ENCODE measurements at regions not wholly inside any gene's neighbourhood (a gene's known extent, or its start where the extent isn't known, plus 50 kb on each side); places are given as distances from the start of the nearest gene placed in this dataset.

DNA sequence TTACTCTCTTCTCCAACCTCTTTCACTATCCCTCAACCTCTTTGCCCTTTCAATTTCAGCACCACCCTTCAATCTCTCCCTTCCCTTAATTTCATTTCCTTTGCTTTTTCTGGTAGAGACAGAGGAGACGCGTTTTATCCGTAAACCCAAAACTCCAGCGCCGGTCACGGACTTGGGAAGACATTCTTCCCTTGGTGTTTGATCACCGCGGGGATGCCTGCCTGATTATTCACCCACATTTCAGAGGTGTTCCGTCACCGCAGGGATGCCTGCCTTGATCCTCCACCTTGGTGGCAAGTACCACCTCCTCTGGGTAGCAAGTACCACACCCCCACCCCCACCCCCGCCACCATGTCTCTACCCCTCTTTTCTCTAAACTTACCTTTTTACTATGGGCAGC is 669.4 kb upstream of the PKDCC start:
- 90 to 93% (median 92%) methylated on average over 11 of the region's 11 CpGs for WGBS, 3 donors

DNA sequence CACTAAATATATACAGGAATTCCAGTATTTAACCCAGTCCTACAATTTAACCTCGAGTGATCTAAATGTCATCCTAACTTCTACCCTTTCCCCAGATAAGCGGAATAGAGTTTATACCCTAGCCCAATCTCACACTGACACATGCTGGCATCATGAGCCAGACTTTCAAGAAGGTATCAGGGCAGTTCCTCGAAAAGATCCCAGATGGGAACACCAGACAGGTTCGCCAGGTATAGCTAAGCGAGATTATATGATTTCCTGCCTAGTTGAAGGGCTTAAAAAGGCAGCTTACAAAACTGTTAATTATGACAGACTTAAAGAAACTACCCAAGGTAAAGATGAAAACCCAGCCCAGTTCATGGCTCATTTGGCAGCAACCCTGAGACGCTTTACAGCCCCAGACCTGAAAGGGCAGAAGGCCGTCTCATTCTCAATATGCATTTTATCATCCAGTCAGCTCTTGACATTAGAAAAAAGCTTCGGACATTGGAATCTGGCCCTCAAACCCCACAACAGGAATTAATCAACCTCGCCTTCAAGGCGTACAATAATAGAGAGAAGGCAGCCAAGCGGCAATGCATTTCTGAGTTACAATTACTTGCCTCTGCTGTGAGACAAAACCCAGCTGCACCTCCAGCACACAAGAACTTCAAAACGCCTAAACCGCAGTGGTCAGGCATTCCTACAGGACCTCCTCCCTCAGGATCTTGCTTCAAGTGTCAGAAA is 668.2 kb upstream of the PKDCC start:
- WGBS, 3 donors: 57 to 72% (median 69%) methylated on average over 13 of the region's 13 CpGs
- H3K27ac ChIP-seq (ENCODE audit: low read depth, low read length): no peak overlapping the region

More for the DNA sequence above, 669.4 kb upstream of the PKDCC start:
- H3K27ac ChIP-seq (ENCODE audit: low read depth, low read length): no peak overlapping the region

DNA sequence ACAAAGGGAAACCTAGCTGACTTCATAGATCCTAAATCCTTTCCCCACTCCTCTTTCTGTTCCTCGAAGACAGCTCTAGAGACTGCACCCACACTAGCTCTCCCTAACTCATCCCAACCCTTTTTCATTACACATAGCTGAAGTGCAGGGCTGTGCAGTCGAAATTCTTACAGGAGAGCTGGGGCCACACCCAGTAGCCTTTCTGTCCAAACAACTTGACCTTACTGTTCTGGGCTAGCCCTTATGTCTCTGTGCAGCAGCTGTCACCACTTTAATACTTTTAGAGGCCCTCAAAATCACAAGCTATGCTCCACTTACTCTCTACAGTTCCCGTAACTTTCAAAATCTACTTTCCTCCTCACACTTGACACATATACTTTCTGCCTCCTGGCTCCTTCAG is 666.1 kb upstream of the PKDCC start:
- H3K27ac ChIP-seq (ENCODE audit: low read depth, low read length): no peak overlapping the region
- WGBS, 3 donors: 73 to 89% (median 87%) methylated on average over 3 of the region's 3 CpGs

DNA sequence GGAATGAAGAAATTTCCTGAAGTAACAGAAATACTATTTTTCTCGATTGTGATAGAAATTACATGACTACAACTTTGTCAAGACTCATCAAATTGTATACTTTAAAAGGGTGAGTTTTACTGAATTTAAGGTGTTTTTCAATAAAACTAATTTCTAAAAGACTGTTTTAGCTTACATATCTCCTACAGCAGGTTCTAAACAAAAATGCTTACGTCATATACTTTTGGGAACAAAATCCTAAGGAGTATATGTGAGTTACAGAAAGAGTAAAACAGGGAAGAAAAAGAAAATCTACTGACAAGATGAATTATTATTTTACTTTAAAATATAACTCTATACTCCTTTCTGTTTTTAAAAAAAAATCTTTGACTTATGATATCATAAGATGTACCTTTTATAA is 660.3 kb upstream of the PKDCC start:
- no peak overlapping the region for H3K27ac ChIP-seq (ENCODE audit: low read depth, low read length)
- WGBS, 3 donors: 72 to 81% (median 80%) methylated on average over 2 of the region's 2 CpGs

DNA sequence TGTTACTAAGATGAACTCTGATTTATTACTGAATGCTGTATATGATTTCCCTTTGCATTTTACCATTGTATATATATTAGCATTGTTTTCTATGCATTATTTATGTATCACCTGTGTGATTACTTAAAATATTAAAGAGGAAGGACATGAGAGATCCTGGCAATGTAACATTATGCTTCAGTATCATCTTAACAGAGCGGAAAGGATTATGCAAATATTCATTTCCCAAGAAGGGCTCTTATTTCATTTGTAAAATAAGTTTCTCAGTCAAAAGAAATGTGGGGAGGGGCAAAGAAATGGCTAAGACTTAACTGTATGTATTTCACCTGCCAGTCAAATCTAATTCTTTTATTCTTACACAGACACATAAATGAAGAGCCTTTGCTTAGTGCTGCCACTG is 654.2 kb upstream of the PKDCC start:
- 86 to 94% (median 88%) methylated on average over 1 of the region's 1 CpG for WGBS, 3 donors
- no peak overlapping the region for H3K27ac ChIP-seq (ENCODE audit: low read depth, low read length)

DNA sequence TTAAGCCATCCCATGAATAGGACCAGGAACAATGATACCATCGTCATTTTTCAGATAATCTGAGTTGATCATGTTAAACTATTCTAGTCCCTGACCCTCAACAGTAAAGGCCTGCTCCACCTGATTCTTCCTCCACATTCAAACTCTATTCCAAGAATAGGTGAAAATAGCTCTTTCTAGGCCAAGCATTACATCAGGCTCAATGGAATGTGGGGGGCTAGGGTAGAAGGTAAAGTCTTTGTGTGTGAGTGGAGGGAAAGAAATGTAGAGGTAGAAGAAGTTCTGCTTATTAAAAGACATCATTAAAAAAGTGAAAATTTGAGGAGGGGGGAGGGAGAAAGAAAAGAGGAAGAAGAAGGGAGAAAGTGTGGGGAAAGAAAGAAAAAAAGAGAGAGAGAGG is 653.3 kb upstream of the PKDCC start:
- no peak overlapping the region for H3K27ac ChIP-seq (ENCODE audit: low read depth, low read length)

DNA sequence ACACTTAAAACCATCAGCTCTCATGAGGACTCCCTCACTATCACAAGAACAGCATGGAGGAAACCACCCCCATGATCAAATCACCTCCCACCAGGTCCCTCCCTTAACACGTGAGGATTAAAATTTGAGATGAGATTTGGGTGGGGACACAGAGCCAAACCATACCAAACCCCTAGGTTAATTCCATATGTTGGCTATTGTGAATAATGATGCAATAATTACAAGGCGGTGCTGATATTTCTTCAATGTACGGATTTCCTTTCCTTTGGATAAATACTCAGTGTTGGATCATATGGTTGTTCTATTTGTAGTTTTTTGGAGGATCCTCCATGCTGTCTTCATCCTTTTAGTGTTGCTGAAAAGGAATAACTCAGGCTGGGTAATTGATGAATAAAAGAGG is 652.1 kb upstream of the PKDCC start:
- WGBS, 3 donors: 86 to 94% (median 90%) methylated on average over 3 of the region's 3 CpGs
- no peak overlapping the region for H3K27ac ChIP-seq (ENCODE audit: low read depth, low read length)

More for the DNA sequence above, 653.3 kb upstream of the PKDCC start:
- WGBS, 3 donors: 80 to 84% (median 82%) methylated on average over 1 of the region's 1 CpG

DNA sequence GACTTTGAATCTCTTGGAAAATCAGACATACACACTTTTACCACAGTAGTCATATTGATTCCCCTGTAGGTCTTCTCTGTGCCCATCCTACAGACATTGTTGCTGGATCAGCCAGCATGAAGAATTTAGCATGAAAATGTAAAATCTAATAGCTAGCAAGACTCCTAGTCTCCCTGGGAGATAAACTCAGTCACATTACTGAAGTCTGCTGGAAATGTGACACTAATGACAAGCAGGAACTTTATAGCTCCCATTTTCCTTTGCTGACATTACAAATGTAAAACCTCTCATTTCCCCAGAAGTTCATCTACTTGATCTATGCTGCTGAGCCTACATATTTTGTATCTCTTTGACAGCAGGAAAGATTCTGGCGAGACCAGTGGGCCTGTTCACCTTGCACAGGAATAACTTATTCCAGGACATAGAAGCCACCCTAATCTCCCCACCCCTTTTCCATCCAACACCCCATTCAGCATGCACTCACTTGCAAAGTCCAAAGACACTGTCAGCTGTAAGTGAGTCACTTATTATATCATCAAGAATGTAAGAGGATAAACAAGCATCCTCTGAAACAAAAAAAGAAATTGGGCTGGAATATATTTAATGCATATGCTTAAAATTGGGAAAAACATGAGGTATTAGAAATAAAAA is 648.3 kb upstream of the PKDCC start:
- WGBS, 3 donors: 67 to 78% (median 75%) methylated on average over 1 of the region's 1 CpG
- no peak overlapping the region for H3K27ac ChIP-seq (ENCODE audit: low read depth, low read length)

DNA sequence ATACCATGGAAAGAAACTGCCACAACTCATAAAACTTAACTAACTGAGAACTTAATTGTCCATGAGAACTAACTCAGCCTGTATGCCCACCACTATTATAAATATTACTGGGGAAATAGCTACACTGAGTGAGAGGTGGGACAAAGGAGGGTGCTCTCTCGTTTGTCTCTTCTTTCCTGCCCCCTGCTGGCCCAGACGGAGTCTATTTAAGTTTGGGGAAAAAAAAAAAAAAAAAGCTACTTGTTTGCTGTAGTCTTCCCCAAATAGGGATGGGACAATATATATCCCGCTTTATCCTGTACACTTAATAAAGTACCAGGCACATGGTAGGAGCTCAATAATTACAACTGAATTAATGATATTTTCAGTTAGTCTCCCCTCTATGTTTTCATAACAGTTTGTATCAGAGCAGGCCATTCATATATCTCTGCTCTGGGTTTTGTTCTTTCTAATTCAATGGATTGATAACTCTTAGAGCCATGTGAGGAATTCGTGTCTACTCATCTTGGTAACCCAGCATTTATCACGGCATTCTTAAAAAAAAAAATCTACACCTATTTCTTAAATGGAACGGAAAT is 647.6 kb upstream of the PKDCC start:
- no peak overlapping the region for H3K27ac ChIP-seq (ENCODE audit: low read depth, low read length)
- whole genome bisulfite sequencing, 3 donors: 41 to 61% (median 46%) methylated on average over 6 of the region's 6 CpGs

DNA sequence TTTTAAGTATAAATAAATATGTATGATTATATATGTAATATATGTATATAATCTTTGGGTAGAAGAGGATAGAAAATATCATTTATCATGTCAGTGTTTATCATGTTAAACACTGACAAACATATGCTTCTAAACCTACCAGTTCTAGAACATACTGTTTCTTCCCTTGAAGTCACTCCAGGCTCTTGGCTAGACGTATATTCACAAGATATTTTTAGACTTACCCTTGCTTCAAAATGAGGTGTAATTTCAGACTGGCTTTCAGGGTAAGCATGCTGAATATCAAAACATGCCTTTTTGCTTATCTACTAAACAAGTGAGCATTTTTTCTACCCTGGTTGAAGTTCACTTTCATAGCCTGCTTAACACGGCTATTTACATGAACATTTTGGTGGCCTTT is 642.4 kb upstream of the PKDCC start:
- H3K27ac ChIP-seq (ENCODE audit: low read depth, low read length): no peak overlapping the region
- 63 to 74% (median 70%) methylated on average over 2 of the region's 2 CpGs for WGBS, 3 donors

DNA sequence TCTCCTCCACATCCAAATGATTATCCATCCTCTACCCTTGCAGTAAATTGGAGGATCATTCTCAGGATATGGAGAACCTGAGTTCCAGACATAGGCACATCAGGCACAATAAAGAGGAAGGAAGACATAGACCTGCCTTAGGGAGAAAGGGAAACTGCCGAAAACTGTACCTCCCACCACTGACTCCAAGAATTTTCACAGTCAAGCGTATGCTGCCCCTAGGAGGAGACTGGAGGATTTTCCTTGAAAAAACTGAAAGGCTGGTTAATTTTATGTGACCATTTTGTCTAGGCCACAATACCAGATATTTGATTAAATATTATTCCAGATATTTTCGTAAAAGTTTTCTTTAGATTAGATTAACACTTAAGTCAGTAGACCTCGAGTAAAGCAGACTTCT is 638.5 kb upstream of the PKDCC start:
- H3K27ac ChIP-seq (ENCODE audit: low read depth, low read length): no peak overlapping the region
- 67 to 92% (median 70%) methylated on average over 4 of the region's 4 CpGs for whole genome bisulfite sequencing, 3 donors

DNA sequence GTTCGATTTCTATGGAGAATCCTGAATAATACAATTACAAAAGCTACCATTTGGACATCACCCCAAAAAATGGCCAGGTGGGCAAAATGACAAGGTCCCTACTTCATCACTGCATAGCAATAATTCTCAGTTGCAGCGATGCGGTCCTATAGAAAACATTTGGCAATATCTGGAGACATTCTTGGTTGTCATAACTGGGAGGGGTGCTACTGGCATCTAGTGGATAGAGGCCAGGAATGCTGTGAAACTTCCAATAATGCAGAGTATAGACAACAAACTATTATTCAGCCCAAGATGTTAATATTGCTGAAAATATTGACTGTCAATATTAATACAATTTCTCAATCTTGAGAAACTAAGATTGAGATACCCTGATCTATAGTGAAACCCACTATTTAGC is 637.8 kb upstream of the PKDCC start:
- 83 to 95% (median 88%) methylated on average over 3 of the region's 3 CpGs for WGBS, 3 donors
- no peak overlapping the region for H3K27ac ChIP-seq (ENCODE audit: low read depth, low read length)

DNA sequence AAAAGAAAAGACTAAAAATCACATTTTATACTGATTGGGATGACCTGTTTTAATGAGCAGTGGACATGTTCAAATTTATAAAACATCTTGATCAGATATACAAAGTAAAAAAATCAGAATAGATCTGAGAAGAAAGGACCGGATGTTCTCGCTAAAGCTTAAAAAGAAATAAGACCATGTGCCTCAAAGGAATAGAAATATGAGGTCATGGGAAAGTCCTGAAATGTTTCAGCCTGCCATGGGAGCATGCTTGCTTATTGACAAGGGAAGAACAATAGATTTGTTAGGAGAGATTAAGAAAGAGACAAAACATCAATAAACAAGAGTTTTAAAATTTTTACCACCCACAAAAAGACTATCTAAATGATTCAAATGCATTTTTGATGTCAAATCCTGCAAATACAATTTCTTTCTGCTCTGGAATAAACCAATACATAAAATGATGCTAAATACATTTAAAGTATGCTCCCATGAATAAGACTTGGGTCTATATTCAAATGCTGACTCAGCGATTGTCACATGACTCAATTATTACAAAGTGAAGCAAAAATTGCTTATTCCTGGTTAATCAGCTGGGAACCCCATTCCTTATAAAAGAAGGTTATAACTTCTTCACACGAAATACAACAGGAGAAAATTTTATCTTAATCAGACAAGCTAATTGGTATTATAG is 633.9 kb upstream of the PKDCC start:
- WGBS, 3 donors: 54 to 64% (median 56%) methylated on average over 4 of the region's 4 CpGs
- no peak overlapping the region for H3K27ac ChIP-seq (ENCODE audit: low read depth, low read length)

DNA sequence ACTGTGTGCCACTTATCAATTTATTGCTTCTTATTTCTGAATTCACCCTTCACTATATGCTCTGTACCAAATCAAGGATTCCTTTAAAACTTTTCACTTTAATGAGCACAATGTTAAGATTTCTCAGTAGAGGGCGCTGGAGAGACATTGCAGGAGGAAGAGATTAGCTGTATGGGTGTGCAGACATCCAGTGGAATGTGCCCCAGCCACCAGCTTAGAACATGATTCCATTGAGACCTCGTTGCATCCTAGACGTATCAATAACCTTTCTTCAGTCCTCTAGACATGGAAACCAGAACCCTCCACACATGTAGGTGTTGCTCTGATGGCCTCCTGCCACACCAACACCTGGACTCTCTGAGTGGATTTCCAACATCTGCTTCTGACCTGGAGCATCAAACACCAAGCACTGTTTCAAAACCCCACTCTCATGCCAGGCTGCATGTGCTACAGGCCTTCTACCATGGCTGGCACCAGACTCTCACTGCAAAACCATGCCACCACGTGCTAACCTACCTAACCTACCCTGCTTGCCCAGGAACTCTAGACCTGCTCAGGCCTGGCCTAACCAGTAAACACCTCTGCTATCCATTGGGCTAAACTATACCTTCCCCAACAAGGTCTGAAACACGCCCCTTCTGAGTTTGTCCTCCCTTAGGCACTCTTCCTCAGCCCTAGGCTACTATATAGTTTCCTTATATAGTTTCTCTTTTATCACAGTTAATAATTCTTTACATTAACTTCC is 633.2 kb upstream of the PKDCC start:
- WGBS, 3 donors: 54 to 72% (median 63%) methylated on average over 4 to 5 of the region's 5 CpGs
- no peak overlapping the region for H3K27ac ChIP-seq (ENCODE audit: low read depth, low read length)

DNA sequence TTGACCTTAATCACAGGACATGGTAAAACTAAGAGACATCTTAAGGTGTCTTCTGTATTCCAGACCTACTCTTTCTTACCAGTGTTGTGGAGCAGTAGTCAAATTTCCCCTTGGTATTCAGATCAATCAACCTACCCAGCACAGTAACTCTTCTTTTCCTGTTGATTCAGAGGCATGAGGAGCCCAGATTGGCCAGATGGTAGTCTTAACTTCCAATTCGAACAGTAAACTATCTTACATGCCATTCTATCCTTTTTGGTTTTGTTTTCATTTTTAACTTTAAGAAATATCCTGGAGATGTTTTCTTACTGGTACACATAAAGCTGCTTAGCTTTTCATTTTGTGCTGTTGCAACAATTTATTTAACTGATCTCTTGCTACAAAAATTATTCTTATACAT is 630.3 kb upstream of the PKDCC start:
- WGBS, 3 donors: 52 to 78% (median 71%) methylated on average over 1 of the region's 1 CpG
- H3K27ac ChIP-seq (ENCODE audit: low read depth, low read length): no peak overlapping the region

DNA sequence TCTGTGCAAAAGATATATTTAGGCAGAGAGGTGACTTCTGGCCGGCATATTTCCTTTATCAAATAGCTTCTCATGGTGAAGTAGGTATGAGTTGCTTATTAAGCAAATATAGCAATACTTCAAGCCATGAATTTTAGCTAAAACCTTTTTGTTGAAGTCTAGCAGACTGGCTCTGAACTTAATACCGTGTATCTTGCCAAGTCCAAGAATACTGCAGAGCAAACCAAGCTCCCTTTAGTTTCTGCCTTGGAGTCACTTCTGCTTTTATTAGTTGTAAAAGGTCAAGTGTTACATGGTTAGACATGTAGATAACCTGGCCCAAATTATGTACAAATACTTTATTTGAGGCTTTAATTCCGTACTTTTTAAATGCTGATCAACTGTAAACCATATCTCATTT is 627.6 kb upstream of the PKDCC start:
- no peak overlapping the region for H3K27ac ChIP-seq (ENCODE audit: low read depth, low read length)
- 43 to 57% (median 44%) methylated on average over 3 of the region's 3 CpGs for WGBS, 3 donors

DNA sequence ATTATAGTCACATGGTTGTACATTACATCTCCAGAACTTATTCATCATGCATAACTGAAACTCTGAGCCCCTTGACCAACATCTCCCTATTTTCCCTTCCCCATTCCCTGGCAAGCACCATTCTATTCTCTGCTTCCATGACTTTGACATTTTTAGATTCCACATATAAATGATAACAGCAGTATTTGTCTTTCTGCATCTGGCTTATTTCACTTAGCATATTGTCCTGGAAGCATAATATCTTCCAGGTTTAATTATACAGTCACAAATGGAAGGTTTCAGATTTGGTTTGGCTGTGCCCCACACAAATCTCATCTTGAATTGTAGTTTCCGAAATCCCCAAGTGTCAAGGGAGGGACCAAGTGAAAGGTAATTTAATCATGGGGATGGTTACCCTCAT is 626.9 kb upstream of the PKDCC start:
- 79 to 91% (median 84%) methylated on average over 1 of the region's 1 CpG for WGBS, 3 donors

DNA sequence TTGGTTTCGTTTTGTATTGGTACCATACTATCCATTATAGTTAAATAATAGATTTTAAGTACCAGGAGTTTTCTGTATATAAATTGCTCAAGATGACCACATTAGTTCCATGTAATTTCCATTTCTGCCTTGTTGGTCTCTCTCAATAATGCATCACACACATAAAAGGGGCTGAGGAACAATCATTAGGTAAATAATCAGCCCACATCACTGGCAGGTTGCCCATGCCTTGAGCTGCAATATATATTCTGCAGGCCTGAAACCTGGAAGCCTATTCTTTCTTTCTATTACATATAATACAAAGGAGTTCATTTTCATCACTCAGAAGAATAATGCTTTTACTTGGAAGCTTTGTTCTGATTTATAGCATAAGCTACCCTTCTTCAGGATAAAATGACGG is 616.1 kb upstream of the PKDCC start:
- 28 to 82% (median 44%) methylated on average over 2 of the region's 2 CpGs for WGBS, 3 donors
- no peak overlapping the region for H3K27ac ChIP-seq (ENCODE audit: low read depth, low read length)

More for the DNA sequence above, 626.9 kb upstream of the PKDCC start:
- H3K27ac ChIP-seq (ENCODE audit: low read depth, low read length): no peak overlapping the region

DNA sequence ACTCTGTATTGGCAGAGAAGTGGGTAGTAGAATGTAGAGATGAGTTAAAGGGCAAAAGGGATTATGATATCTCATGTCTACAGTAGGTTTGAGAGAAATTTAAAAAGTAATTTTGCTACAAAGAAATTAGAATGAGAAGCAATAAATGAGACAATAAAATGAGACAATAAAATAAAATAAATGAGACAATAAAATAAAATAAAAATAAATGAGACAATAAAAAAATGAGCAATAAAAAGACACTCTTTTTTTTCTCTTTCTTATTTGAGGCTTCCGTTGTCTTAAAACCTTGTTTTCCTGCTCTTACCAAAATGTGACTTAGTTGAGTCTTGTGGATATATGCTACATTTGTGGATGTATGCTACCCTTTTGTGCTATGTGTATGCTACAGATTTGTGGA is 615.4 kb upstream of the PKDCC start:
- 90 to 98% (median 90%) methylated on average over 1 of the region's 1 CpG for WGBS, 3 donors

More for the DNA sequence above, 615.4 kb upstream of the PKDCC start:
- no peak overlapping the region for H3K27ac ChIP-seq (ENCODE audit: low read depth, low read length)

All from adipose tissue (tissue), 3 donors.